ENCODE measurements at regions not wholly inside any gene's neighbourhood (a gene's known extent, or its start where the extent isn't known, plus 50 kb on each side); places are given as distances from the start of the nearest gene placed in this dataset.
"Not testable (repeated sequence)": the region's sequence is repeated elsewhere in the genome, so short reads cannot be mapped to it uniquely, and the experiment has no call there.

DNA sequence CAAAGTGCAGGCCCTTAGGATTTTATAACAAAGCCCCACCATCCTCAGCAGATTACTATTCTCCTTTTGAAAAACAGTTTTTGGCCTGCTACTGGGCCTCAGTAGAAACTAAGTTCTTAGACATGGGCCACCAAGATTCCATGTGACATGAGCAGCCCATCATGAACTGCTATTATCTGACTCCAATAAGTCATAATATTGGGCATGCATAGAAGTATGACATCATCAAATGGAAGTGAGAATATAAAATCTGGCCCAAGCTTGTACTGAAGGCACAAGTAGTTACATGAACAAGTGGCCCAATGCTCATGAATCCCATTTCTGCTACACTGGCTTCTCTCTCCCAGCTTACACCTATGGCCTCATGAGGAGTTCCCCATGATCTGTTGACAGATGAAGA is 404.8 kb downstream of the EPHA5 start:
- DNase-seq = no peak

- DNase-seq = no peak
Measured at GRCh38 chr4:65259296-65259695, 411.0 kb downstream of the EPHA5 start.

GRCh38 chr4:65250916-65251315 is 419.4 kb downstream of the EPHA5 start:
- no peak for DNase-seq

- DNase-seq = no peak
Measured at GRCh38 chr4:65249111-65249510, 421.2 kb downstream of the EPHA5 start.

DNA sequence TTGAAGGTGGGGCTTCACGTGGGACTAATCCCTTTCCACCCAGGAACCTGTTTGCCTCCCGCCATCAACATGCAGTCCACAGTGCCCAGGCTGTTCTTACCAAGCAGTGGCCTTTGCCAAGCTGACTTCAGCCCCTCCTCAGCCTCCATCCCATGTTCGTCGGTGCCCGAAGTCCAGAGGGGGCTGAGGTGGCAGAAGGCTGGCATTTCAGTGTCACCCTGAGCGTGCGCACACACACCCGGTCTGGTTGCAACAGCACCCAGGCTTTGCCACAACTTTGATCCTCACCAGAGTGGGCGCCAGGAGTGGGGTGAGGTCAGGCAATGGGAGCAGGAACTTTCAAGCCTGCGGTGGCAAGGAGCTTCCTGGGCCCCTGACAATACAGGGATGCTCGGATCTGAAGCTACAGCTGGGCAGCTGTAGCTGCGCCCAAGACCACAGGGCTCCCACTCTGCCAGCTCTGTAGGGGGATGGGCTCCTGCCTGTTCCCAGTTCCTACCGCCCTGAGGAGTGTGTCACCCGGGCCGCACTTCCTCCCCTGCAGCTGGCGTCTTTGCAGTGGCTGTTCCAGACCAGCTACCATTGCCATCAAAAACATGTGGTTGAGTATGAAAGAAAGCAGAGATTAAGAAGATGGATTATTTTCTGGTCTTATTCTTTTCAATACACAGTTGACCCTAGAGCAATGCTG is 428.0 kb downstream of the EPHA5 start:
- no peak for DNase-seq

DNA sequence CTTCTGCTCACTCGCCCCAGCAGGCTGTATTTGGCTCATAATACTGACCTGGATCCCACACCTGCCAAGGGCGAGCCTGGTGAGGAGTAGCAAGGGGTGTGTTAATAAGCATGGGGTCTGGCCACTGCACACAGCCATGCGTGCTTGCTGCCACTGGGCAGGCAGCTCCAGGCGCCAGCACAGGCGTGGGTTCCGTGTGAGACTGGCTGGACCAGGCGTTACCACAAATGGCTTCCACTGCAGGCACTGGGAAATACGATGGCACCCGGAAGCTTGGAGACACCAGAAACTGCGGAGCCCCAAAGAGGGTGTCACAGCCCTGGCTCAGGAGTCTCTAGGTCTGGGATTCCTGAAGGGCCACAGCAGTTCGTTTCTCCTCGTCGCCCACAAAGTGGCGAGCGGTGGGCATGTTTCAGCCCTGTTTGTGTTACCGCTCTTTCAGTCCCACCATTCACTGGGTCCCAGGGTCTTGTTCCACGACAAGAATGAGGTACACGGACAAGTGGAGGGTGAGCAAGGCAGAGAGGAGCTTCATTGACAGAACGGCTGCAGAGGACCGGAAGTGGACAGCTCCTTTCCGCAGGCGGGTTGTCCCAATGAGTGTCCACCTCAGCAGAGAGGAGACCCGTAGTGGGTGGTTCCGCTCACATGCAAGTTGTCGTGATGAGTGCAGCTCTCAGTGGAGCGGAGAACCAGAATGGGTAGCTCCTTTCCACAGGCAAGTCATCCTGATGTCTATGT is 428.9 kb downstream of the EPHA5 start:
- no peak for DNase-seq

- no peak for DNase-seq
Measured at GRCh38 chr4:65234061-65234460, 436.2 kb downstream of the EPHA5 start.

- no peak for DNase-seq
Measured at GRCh38 chr4:65227628-65228027, 442.7 kb downstream of the EPHA5 start.

DNA sequence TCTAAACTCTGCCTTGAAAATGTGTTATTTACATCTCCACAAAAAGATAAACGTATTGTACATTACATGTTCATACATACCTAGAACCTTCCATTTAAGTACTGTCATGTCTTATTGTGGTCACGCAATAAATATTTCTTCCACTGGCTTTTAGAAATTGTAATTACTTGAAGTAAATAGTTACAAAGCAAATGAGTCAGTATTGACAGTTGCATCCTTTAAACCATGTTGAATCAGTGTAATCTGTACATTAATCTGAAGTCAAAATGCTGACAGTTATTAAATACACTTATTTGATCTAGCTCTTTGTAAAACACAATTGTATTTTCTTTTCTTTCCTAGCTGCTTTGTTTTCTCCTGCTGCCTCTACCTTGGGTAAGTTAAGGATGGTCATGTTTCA is 446.7 kb downstream of the EPHA5 start:
- no peak for DNase-seq

DNA sequence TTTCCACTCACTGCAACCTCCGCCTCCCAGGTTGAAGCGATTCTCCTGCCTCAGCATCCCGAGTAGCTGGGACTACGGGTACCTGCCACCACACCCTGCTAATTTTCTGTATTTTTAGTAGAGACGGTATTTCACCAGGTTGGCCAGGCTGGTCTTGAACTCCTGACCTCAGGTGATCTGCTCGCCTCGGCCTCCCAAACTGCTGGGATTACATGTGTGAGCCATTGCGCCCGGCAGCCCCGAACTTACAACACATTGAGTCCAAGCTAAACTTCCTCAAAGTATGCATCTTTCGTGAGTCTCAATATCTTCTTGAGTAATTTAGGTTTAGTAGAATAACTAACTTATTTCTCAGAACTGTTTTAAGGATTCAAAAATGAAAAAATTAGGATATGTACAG is 447.2 kb downstream of the EPHA5 start:
- not testable (repeated sequence) for DNase-seq

DNA sequence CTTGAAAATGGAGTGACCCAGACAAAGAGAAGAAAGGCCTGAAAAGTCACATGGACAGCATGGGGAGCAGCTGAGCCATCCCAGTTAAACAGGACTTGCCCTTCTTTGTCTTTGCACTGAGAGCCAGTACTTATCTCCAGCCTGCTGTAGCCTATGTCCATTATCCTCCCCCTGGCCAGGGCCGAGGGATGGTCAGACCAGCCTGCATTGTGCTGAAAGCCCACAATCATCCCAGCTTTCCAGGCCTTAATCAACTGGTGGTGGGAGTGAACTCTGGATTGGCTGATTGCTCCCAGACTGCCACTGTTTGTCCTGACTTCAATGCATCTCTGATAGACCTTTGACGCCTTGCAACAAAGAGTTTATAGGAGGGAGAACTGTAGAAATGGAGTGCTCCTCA is 453.1 kb downstream of the EPHA5 start:
- DNase-seq = no peak

DNA sequence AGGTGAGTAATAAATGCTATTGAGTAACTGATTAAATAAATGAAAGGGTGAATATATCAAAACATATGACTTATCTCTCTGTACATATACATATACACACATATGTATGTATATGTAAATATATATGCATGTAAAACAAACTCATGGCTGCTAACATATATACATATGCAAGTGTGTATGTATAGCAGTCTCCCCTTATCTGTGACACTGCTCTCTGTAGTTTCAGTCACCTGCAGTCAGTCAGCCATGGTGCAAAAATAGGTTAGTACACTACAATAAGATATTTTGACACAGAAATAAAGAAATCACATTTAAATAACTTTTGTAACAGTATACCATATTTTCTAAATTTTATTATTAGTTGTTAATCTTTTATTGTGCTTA is 467.4 kb downstream of the EPHA5 start:
- no peak for DNase-seq

- DNase-seq = no peak
Measured at GRCh38 chr4:65202165-65202852, 468.0 kb downstream of the EPHA5 start.

DNA sequence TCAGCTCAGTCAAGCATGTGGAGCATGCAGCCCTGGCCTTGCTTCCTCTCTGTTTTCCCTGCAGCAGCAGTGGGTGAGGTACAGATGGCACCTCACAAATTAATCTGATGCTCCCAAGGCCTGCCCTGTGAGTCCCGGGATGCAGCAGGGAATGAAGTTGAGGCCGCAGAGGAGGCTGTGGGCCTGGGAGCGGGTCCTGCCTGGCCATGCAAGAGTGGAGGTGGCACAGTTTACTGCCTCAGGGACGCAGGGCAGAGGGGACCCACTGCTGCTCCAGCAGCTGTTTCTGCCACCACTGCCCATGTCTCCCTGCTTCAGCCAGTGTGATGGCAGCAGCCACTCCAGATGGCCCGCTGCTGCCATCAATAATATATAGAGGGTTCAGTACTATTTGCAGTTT is 474.6 kb downstream of the EPHA5 start:
- no peak for DNase-seq

- DNase-seq = no peak
Measured at GRCh38 chr4:65195002-65195401, 475.3 kb downstream of the EPHA5 start.

GRCh38 chr4:65193985-65194384 is 476.3 kb downstream of the EPHA5 start:
- no peak for DNase-seq

DNA sequence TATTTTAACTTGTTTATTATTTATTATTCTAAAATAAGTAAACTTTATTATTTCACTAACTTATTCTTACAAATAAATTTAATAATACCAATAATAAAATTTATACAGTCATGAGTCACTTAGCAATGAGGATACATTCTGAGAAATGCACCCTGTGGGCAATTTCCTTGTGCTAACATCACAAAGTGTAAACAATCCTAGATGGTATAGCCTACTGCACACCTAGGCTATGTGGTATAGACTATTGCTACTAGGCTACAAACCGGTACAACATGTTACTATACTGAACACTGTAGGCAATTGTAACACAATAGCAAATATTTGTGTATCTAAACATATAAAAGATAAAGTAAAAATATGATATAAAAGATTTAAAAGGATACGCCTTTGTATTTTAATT is 479.5 kb downstream of the EPHA5 start:
- no peak for DNase-seq

DNA sequence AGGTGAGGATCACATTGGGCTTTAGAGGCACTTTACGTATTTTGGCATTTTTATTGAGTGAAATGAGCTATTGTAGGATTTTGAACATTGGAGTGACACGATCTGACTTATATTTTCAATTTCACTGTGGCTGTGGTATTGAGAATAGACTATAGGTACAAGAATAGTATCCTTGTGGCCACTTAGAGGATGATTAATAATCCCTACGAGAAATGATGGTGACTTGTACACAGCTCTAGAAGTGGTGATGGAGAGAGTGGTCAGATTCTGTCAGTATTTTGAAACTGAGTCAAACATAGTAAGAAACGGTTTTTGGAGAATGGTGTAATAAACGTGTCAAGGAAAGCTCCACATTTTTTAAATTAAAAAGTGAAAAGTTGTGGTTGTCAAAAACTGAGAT is 494.7 kb downstream of the EPHA5 start:
- DNase-seq = no peak

GRCh38 chr4:65170768-65171514 is 499.3 kb downstream of the EPHA5 start:
- no peak for DNase-seq

DNA sequence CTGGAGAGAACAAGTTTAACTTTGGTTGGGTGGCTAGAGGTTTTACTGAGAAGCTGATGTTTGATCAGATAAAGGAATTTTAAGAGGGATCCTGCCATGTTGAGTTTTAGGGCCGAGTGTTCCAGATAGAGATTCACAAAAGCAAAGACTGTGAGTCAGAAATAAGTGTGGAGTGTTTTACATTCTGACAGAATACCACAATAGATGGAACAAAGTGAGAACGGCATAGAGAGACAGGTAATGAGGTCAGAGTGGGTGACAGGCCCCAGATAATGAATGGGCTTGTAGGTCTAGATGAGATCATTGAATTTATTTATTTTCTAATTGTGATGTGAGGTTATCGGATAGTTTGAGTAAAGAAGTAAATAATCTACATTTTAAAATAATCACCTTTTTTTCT is 502.6 kb downstream of the EPHA5 start:
- no peak for DNase-seq

DNA sequence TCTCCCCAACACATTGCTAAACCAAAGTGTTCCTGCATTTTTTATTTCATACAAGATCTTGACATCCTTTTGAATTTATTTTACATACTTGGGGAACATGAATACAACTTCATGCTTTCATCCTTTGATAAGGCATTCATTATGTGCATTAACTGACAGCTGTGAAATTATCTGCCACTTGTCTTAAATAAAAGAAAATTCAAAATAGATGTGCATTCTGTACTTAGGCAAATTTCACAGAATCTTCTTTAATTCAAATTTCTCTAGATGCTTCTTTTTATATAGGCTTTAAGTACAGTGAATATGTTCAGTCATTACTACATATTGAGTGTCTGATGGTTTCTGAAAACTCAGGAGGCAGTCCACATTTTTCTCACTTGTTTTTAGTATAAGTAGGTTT is 518.1 kb downstream of the EPHA5 start:
- no peak for DNase-seq

- no peak for DNase-seq
Measured at GRCh38 chr4:65139998-65140397, 530.3 kb downstream of the EPHA5 start.

- DNase-seq = no peak
Measured at GRCh38 chr4:65126200-65126599, 544.1 kb downstream of the EPHA5 start.
